ENCODE measurements at regions not wholly inside any gene's neighbourhood (a gene's known extent, or its start where the extent isn't known, plus 50 kb on each side); places are given as distances from the start of the nearest gene placed in this dataset.

- TF ChIP-seq ATF6 (CRISPR knock-in tag; IDR thresholded peaks at IDR 0.05) (0 out of 2 replicates have a peak, but pooled peaks have one; percentile 65), KLF6 (CRISPR knock-in tag; IDR thresholded peaks at IDR 0.05; ENCODE audit: borderline replicate concordance) (peak; percentile 83; the same call in 1 of the 2 replicates), TFAP4 (CRISPR knock-in tag; IDR thresholded peaks at IDR 0.05; ENCODE audit: borderline replicate concordance) (peak; percentile 86), MBD2 (IDR thresholded peaks at IDR 0.05; ENCODE audit: borderline replicate concordance, low read depth) (peak; percentile 89), ZBTB9 (CRISPR knock-in tag; IDR thresholded peaks at IDR 0.05) (peak; percentile 89), ZNF12 (CRISPR knock-in tag; IDR thresholded peaks at IDR 0.05) (no peak), TEAD2 (tag; IDR thresholded peaks at IDR 0.05) (no peak), KHSRP (IDR thresholded peaks at IDR 0.05) (peak; percentile 66), MECOM (CRISPR knock-in tag; IDR thresholded peaks at IDR 0.05) (peak; percentile 87), HIVEP1 (CRISPR knock-in tag; IDR thresholded peaks at IDR 0.05) (peak; percentile 68; the same call in 1 of the 2 replicates), HDAC3 (IDR thresholded peaks at IDR 0.05; ENCODE audit: borderline replicate concordance, partially characterized antibody) (peak; percentile 90), FOXM1 (IDR thresholded peaks at IDR 0.05; ENCODE audit: low read depth) (peak; percentile 94), FOXM1 (CRISPR knock-in tag; IDR thresholded peaks at IDR 0.05; ENCODE audit: low read depth) (no peak), MCM2 (IDR thresholded peaks at IDR 0.05; ENCODE audit: low read depth) (no peak), SAFB (IDR thresholded peaks at IDR 0.05; ENCODE audit: borderline replicate concordance, low read depth, low read length) (no peak), TEAD4 (IDR thresholded peaks at IDR 0.05; ENCODE audit: low read length) (peak; percentile 98), TEAD4 (CRISPR knock-in tag; IDR thresholded peaks at IDR 0.05; ENCODE audit: borderline replicate concordance) (no peak), FOXJ2 (tag; IDR thresholded peaks at IDR 0.05) (peak; percentile 95), HMBOX1 (IDR thresholded peaks at IDR 0.05) (no peak; the same call in 1 of the 2 replicates), ZFP1 (CRISPR knock-in tag; IDR thresholded peaks at IDR 0.05) (0 out of 2 replicates have a peak, but pooled peaks have one; percentile 52), EP400 (IDR thresholded peaks at IDR 0.05) (peak; percentile 72), ZNF398 (CRISPR knock-in tag; IDR thresholded peaks at IDR 0.05) (no peak)
Observed at GRCh38 chr6:11938285-11938890, 73.7 kb upstream of the HIVEP1 start (continued).

All from K562 (cell line).